ENCODE measurements at regions not wholly inside any gene's neighbourhood (a gene's known extent, or its start where the extent isn't known, plus 50 kb on each side); places are given as distances from the start of the nearest gene placed in this dataset.
"Not testable (repeated sequence)": the region's sequence is repeated elsewhere in the genome, so short reads cannot be mapped to it uniquely, and the experiment has no call there.

DNA sequence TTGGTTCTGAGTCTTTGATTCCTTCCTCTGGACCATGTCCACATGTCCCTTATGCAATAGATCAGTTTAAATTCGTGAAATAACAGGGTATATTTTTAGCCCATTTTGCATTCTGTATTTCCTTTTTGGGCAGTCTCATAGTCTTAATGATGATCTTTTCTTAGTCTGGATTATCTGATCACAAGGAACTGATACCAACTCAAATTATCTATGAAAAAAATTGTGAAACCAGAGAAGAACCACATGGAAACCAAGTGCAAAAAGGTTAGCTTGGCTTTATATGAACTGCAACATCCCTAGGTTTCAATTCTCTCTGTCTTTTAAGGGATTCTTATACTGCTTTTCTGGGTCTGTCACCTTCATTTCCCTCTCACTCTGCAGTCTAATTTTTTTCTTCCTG lies 608.6 kb upstream of the AADAT start:
- no peak overlapping the region for H3K27ac ChIP-seq (ENCODE audit: low read depth, low read length)
- TF ChIP-seq CTCF (IDR thresholded peaks at IDR 0.05; ENCODE audit: low read depth, low read length): no peak
- peaks cover 3% of the 10 kb centered on the region; the same call in 1 of the 2 replicates for H3K9me3 ChIP-seq (ENCODE audit: control insufficient read depth, insufficient read depth, low read length)
- H3K27me3 ChIP-seq (ENCODE audit: control insufficient read depth, insufficient read depth, low read length): no peaks in the 10 kb centered on the region
- ChIA-PET POLR2A (no interaction called here), CTCF (no interaction called here)
- H3K4me3 ChIP-seq (ENCODE audit: low read depth, low read length): no peak overlapping the region
- no peak for DNase-seq (ENCODE audit: low read depth, low spot score)

DNA sequence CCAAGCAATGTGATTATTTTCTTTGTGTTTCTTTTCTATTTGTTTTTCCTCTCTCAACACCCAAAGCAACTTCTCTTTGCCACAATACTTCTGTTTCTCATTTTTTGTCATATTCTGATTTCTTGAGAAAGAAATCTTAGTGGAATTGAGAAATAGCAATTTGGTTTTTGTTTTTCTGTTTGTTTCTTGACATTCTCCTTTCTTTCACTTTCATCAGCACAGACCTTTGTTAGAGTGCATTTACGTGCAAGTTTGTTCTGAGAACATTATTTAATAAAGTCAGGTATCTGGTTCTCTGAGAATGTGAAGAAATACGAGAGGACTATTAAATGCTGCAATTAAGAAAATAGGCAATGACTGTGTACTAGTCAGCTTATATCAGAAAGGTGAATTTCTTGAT lies 608.1 kb upstream of the AADAT start:
- ChIA-PET POLR2A (no interaction called here), CTCF (no interaction called here)
- Histone ChIP-seq H3K27me3 (ENCODE audit: control insufficient read depth, insufficient read depth, low read length) (no peaks in the 10 kb centered on the region), H3K9me3 (ENCODE audit: control insufficient read depth, insufficient read depth, low read length) (peaks cover 3% of the 10 kb centered on the region; the same call in 1 of the 2 replicates), H3K4me3 (ENCODE audit: low read depth, low read length) (no peak overlapping the region), H3K27ac (ENCODE audit: low read depth, low read length) (no peak overlapping the region)
- no peak for TF ChIP-seq CTCF (IDR thresholded peaks at IDR 0.05; ENCODE audit: low read depth, low read length)
- DNase-seq (ENCODE audit: low read depth, low spot score): no peak

GRCh38 chr4:170697045-170697444 lies 607.3 kb upstream of the AADAT start:
- CTCF ChIA-PET: no interaction called here
- peaks cover 3% of the 10 kb centered on the region; the same call in 1 of the 2 replicates for H3K9me3 ChIP-seq (ENCODE audit: control insufficient read depth, insufficient read depth, low read length)
- no peaks in the 10 kb centered on the region for H3K27me3 ChIP-seq (ENCODE audit: control insufficient read depth, insufficient read depth, low read length)
- POLR2A ChIA-PET: no interaction called here
- no peak overlapping the region for H3K4me3 ChIP-seq (ENCODE audit: low read depth, low read length)
- H3K27ac ChIP-seq (ENCODE audit: low read depth, low read length): no peak overlapping the region
- DNase-seq (ENCODE audit: low read depth, low spot score): no peak
- TF ChIP-seq CTCF (IDR thresholded peaks at IDR 0.05; ENCODE audit: low read depth, low read length): no peak

DNA sequence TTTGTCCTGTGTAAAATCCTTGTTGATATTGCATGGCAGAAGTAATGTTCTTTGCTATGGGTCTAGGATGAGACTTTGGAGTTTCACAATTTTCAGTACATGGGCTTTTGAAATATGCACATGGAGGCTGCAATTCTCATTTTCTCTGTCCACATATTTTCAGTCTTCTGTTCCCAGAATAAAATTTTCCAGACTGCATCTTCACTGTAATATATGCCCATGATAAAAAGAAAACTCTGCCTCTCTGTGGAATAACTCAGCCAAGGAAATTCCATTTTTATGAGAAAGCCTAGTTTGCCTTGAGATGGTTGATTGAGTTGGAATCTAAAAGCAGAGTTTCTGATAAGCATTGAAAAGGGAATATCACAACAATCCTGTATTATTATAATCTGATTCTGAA lies 601.4 kb upstream of the AADAT start:
- CTCF ChIA-PET: no interaction called here
- Histone ChIP-seq H3K27ac (ENCODE audit: low read depth, low read length) (no peak overlapping the region), H3K4me3 (ENCODE audit: low read depth, low read length) (no peak overlapping the region), H3K9me3 (ENCODE audit: control insufficient read depth, insufficient read depth, low read length) (peaks cover 5% of the 10 kb centered on the region; the same call in 1 of the 2 replicates), H3K27me3 (ENCODE audit: control insufficient read depth, insufficient read depth, low read length) (no peaks in the 10 kb centered on the region)
- POLR2A ChIA-PET: no interaction called here
- no peak for TF ChIP-seq CTCF (IDR thresholded peaks at IDR 0.05; ENCODE audit: low read depth, low read length)
- DNase-seq (ENCODE audit: low read depth, low spot score): no peak

DNA sequence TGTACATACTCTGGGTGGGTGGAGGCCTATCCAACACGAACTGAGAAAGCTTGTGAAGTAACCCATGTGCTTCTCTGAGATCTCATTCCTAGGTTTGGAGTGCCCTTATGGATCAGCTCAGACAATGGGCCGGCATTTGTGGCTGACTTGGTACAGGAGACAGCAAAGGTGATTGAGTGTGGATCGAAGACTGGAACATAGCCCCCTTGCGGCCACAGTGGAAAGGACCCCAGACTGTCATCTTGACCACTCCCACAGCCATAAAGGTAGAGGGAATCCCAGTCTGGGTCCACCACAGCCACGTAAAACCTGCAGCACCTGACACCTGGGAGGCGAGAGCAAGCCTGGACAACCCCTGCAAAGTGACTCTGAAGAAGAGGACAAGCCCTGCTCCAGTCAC lies 598.0 kb upstream of the AADAT start:
- ChIA-PET POLR2A (no interaction called here), CTCF (no interaction called here)
- Histone ChIP-seq H3K27me3 (ENCODE audit: control insufficient read depth, insufficient read depth, low read length) (no peaks in the 10 kb centered on the region), H3K4me3 (ENCODE audit: low read depth, low read length) (no peak overlapping the region), H3K27ac (ENCODE audit: low read depth, low read length) (no peak overlapping the region), H3K9me3 (ENCODE audit: control insufficient read depth, insufficient read depth, low read length) (peaks cover 5% of the 10 kb centered on the region; the same call in 1 of the 2 replicates)
- no peak for DNase-seq (ENCODE audit: low read depth, low spot score)
- TF ChIP-seq CTCF (IDR thresholded peaks at IDR 0.05; ENCODE audit: low read depth, low read length): no peak

DNA sequence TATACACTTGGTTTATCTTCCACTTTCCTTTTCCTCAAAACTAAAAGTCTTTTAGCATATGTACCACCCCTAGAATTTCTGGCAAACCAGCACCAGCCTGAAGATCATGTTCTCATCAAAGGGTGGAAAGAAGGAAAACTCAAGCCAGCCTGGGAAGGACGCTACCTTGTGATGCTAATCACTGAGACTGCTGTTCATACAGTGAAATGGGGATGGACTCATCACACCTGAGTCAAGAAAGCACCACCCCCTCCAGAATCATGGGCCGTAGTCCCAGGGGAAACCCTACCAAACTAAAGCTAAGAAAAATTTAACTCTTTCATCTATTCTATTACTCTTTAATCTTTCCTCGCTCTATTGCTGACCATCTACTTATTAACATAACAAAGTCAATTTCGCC lies 595.9 kb upstream of the AADAT start:
- H3K9me3 ChIP-seq (ENCODE audit: control insufficient read depth, insufficient read depth, low read length); POLR2A ChIA-PET; H3K27ac ChIP-seq (ENCODE audit: low read depth, low read length); DNase-seq (ENCODE audit: low read depth, low spot score); H3K4me3 ChIP-seq (ENCODE audit: low read depth, low read length); CTCF ChIA-PET; H3K27me3 ChIP-seq (ENCODE audit: control insufficient read depth, insufficient read depth, low read length): not testable (repeated sequence)
